ENCODE measurements at regions not wholly inside any gene's neighbourhood (a gene's known extent, or its start where the extent isn't known, plus 50 kb on each side); places are given as distances from the start of the nearest gene placed in this dataset.
"Not testable (repeated sequence)": the region's sequence is repeated elsewhere in the genome, so short reads cannot be mapped to it uniquely, and the experiment has no call there.

- DNase-seq (ENCODE audit: low read depth, low spot score): no peak
Measured at GRCh38 chr4:187665086-187665485, 330.5 kb upstream of the ZFP42 start.

- no peak for DNase-seq (ENCODE audit: low read depth, low spot score)
Measured at GRCh38 chr4:187666034-187666433, 329.5 kb upstream of the ZFP42 start.

- DNase-seq (ENCODE audit: low read depth, low spot score): no peak
Measured at GRCh38 chr4:187666697-187667494, 328.7 kb upstream of the ZFP42 start.

GRCh38 chr4:187668526-187669082 is 327.0 kb upstream of the ZFP42 start:
- no peak for DNase-seq (ENCODE audit: low read depth, low spot score)

- DNase-seq (ENCODE audit: low read depth, low spot score): not testable (repeated sequence)
Measured at GRCh38 chr4:187671521-187671920, 324.1 kb upstream of the ZFP42 start.

- DNase-seq (ENCODE audit: low read depth, low spot score): not testable (repeated sequence)
Measured at GRCh38 chr4:187671958-187672357, 323.6 kb upstream of the ZFP42 start.

- not testable (repeated sequence) for DNase-seq (ENCODE audit: low read depth, low spot score)
Measured at GRCh38 chr4:187672526-187672925, 323.0 kb upstream of the ZFP42 start.

- DNase-seq (ENCODE audit: low read depth, low spot score): no peak
Measured at GRCh38 chr4:187679450-187679849, 316.1 kb upstream of the ZFP42 start.

- no peak for DNase-seq (ENCODE audit: low read depth, low spot score)
Measured at GRCh38 chr4:187685247-187685646, 310.3 kb upstream of the ZFP42 start.

- DNase-seq (ENCODE audit: low read depth, low spot score): no peak
Measured at GRCh38 chr4:187687697-187688096, 307.9 kb upstream of the ZFP42 start.

GRCh38 chr4:187692626-187693025 is 302.9 kb upstream of the ZFP42 start:
- no peak for DNase-seq (ENCODE audit: low read depth, low spot score)

GRCh38 chr4:187695531-187695930 is 300.0 kb upstream of the ZFP42 start:
- not testable (repeated sequence) for DNase-seq (ENCODE audit: low read depth, low spot score)

GRCh38 chr4:187711586-187711985 is 284.0 kb upstream of the ZFP42 start:
- no peak for DNase-seq (ENCODE audit: low read depth, low spot score)

GRCh38 chr4:187714957-187715356 is 280.6 kb upstream of the ZFP42 start:
- no peak for DNase-seq (ENCODE audit: low read depth, low spot score)

- no peak for DNase-seq (ENCODE audit: low read depth, low spot score)
Measured at GRCh38 chr4:187715466-187715865, 280.1 kb upstream of the ZFP42 start.

GRCh38 chr4:187724456-187724855 is 271.1 kb upstream of the ZFP42 start:
- no peak for DNase-seq (ENCODE audit: low read depth, low spot score)

- no peak for DNase-seq (ENCODE audit: low read depth, low spot score)
Measured at GRCh38 chr4:187726485-187726884, 269.1 kb upstream of the ZFP42 start.

GRCh38 chr4:187732524-187732923 is 263.0 kb upstream of the ZFP42 start:
- DNase-seq (ENCODE audit: low read depth, low spot score): no peak

- no peak for DNase-seq (ENCODE audit: low read depth, low spot score)
Measured at GRCh38 chr4:187739771-187740170, 255.8 kb upstream of the ZFP42 start.

GRCh38 chr4:187744911-187745310 is 250.7 kb upstream of the ZFP42 start:
- no peak for DNase-seq (ENCODE audit: low read depth, low spot score)

- not testable (repeated sequence) for DNase-seq (ENCODE audit: low read depth, low spot score)
Measured at GRCh38 chr4:187750652-187751051, 244.9 kb upstream of the ZFP42 start.

GRCh38 chr4:187767158-187767557 is 228.4 kb upstream of the ZFP42 start:
- DNase-seq (ENCODE audit: low read depth, low spot score): no peak

GRCh38 chr4:187767687-187768086 is 227.9 kb upstream of the ZFP42 start:
- DNase-seq (ENCODE audit: low read depth, low spot score): no peak
